Activated T-helper 2 cell treated with anti-CD3 and anti-CD28 coated beads, Interferon-gamma antibody, Interleukin-2, Interleukin-4, amounts not matched to agents 10 μg/mL and 5 μg/mL and 100 μg/mL, durations not matched to agents 14 hours and 24 hours and 36 hours (primary cell): ENCODE measurements at regions not wholly inside any gene's neighbourhood (a gene's known extent, or its start where the extent isn't known, plus 50 kb on each side); places are given as distances from the start of the nearest gene placed in this dataset.

Experiments used
- DNase-seq: peaks from one replicate; pipeline ENCODE4 v3.0.0; 2021; ENCODE audit warnings: low spot score
- H3K27ac Mint-ChIP-seq: one replicate; pipeline ENCODE4 v1.8.0; 2021; ENCODE audit warnings: mixed read lengths
- H3K27me3 Mint-ChIP-seq: one replicate; pipeline ENCODE4 v1.8.0; 2021; ENCODE audit warnings: low read depth, mixed read lengths
- H3K36me3 Mint-ChIP-seq: one replicate; pipeline ENCODE4 v1.8.0; 2021; ENCODE audit warnings: low read depth, mixed read lengths
- H3K4me1 Mint-ChIP-seq: one replicate; pipeline ENCODE4 v1.8.0; 2021; ENCODE audit warnings: low read depth, mixed read lengths
- H3K4me3 Mint-ChIP-seq: one replicate; pipeline ENCODE4 v1.8.0; 2021; ENCODE audit warnings: low read depth, mild to moderate bottlenecking, moderate library complexity, mixed read lengths
- H3K9me3 Mint-ChIP-seq: one replicate; pipeline ENCODE4 v1.8.0; 2021; ENCODE audit warnings: mixed read lengths
- intact Hi-C: fragments of 100-400 bp; cut with micrococcal nuclease; formaldehyde crosslinking; loops from one replicate; pipeline ENCODE4 v1.15.1; 2023

GRCh38 chr2:237027712-237028029 is 58.0 kb upstream of the COPS8 start:
- Mint-ChIP-seq H3K27ac (no peak overlapping the region), H3K27me3 (no peaks in the 10 kb centered on the region), H3K36me3 (no peaks in the 10 kb centered on the region), H3K4me3 (no peak overlapping the region), H3K9me3 (no peaks in the 10 kb centered on the region), H3K4me1 (no peaks in the 10 kb centered on the region)
- no peak for DNase-seq
- intact Hi-C loops = loop anchor here (2.0 kb wide), 1 partner anchor 675 kb away; no protein-coding TSS in a partner anchor

DNA sequence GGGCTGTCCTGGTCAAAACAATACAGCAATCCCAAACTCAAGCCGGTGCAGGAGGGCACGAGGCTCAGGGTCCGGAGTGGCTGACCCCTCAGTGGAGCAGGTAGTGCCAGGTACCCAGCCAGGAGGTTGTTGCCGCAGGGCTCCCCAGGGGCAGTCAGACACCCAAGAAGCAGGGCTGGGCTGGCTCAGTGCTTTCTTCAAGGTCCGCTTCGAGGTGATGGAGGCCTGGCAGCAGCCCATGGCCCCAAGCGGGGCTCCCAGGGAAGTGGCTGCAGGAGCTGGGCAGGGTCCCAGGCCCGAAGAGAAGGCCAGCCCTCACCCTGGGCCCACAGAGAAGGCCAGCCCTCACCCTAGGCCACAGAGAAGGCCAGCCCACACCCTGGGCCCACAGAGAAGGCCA is 55.3 kb upstream of the COPS8 start:
- Mint-ChIP-seq H3K36me3 (no peaks in the 10 kb centered on the region), H3K27ac (no peak overlapping the region), H3K27me3 (no peaks in the 10 kb centered on the region), H3K9me3 (no peaks in the 10 kb centered on the region), H3K4me3 (no peak overlapping the region), H3K4me1 (no peaks in the 10 kb centered on the region)
- intact Hi-C loops = no loop called here
- no peak for DNase-seq

GRCh38 chr2:237033536-237034060 is 52.1 kb upstream of the COPS8 start:
- Mint-ChIP-seq H3K4me1 (no peaks in the 10 kb centered on the region), H3K27ac (no peak overlapping the region), H3K27me3 (no peaks in the 10 kb centered on the region), H3K9me3 (no peaks in the 10 kb centered on the region), H3K36me3 (no peaks in the 10 kb centered on the region), H3K4me3 (no peak overlapping the region)
- no peak for DNase-seq
- intact Hi-C loops = no loop called here

- H3K36me3 Mint-ChIP-seq = no peaks in the 10 kb centered on the region
- DNase-seq = no peak
- no peak overlapping the region for H3K27ac Mint-ChIP-seq
- H3K27me3 Mint-ChIP-seq = no peaks in the 10 kb centered on the region
- intact Hi-C loops = no loop called here
- no peak overlapping the region for H3K4me3 Mint-ChIP-seq
- H3K9me3 Mint-ChIP-seq = no peaks in the 10 kb centered on the region
- no peaks in the 10 kb centered on the region for H3K4me1 Mint-ChIP-seq
These were observed 49.8 kb upstream of the COPS8 start for GRCh38 chr2:237035781-237036475.
